Hematopoietic multipotent progenitor cell treated with erythropoietin and hydrocortisone succinate and interleukin-3 and kit ligand, for 15 days (in vitro differentiated cells): ENCODE measurements at regions not wholly inside any gene's neighbourhood (a gene's known extent, or its start where the extent isn't known, plus 50 kb on each side); places are given as distances from the start of the nearest gene placed in this dataset.
A peak's percentile ranks its signal among the peaks of the same experiment; 100 is the strongest.
"Not testable (repeated sequence)": the region's sequence is repeated elsewhere in the genome, so short reads cannot be mapped to it uniquely, and the experiment has no call there.

Experiments used
- DNase-seq: peaks from one replicate; pipeline ENCODE4 v3.0.0-alpha.2; 2015; ENCODE audit warnings: low spot score

DNA sequence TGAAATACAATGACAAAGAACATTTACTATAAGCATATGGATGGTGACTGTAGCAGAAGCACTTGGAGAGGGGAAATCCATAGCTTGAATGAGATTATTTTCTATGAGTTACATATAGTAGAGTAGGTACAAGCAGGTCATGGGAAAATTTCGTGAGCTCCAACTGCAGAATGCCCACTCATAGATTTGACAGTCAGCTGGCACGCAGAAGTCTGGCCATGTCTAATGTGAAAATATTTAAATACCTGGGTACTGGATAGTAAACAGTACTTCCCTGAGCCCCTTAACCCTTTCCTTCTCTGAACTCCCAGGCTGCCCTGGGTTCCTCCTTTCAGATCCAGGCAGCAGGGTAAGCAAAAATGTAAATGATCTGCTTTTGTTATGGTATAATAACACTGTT is 209.7 kb downstream of the OTUD1 start:
- no peak for DNase-seq

GRCh38 chr10:23656735-23657134 is 217.9 kb downstream of the OTUD1 start:
- DNase-seq, result no peak

DNA sequence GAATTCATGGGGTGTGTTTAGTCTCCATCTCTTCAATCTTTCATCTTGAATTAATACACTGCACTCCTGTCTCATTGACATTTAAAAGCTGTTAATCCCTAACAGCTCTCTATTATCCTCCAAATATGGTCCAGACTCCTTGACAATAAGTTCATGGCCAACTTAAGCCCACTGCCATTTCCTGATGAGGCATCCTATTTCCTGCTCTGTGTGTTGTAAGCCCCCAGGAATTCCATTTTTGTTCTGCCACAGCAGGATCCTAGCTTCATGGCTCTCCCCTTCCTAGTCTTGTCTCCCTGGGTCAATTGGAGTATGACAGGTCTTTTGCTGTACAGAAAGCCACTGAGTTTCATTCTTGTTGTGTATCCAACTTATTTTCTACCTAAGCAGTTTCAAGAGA is 218.8 kb downstream of the OTUD1 start:
- no peak for DNase-seq

DNA sequence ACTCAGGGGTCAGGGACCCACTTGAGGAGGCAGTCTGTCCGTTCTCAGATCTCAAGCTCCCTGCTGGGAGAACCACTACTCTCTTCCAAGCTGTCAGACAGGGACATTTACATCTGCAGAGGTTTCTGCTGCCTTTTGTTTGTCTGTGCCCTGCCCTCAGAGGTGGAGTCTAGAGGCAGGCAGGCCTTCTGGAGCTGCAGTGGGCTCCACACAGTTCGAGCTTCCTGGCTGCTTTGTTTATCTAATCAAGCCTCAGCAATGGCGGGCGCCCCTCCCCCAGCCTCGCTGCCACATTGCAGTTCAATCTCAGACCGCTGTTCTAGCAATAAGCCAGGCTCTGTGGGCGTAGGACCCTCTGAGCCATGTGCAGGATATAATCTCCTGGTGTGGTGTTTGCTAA is 233.0 kb downstream of the OTUD1 start:
- DNase-seq, result not testable (repeated sequence)

- DNase-seq, result no peak
Observed at GRCh38 chr10:23675585-23675984, 236.7 kb downstream of the OTUD1 start.

- DNase-seq, result no peak
Observed at GRCh38 chr10:23676296-23676695, 237.4 kb downstream of the OTUD1 start.

DNA sequence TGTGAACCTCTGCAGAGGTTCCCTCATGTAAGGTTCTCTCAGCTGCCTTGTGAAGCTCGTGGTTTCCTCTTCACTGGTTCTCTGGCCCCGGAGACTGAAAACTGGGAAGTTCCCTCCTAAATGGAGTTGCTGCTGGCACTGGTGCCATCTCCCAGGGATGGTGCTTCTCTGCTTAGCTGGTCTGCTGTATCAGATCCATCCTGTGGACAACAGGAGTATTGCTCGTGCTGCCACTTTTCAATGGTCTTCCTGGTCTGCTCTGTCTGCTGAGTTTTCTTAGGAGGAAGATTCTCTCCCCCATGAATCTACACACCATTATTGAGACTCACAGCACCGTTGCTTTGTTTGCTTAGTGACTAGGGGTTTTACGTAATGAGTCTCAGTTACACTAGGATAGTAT is 247.8 kb downstream of the OTUD1 start:
- DNase-seq, result no peak

- DNase-seq, result no peak
Observed at GRCh38 chr10:23692736-23693135, 253.9 kb downstream of the OTUD1 start.

GRCh38 chr10:23693501-23693901 is 254.6 kb downstream of the OTUD1 start:
- no peak for DNase-seq

- DNase-seq, result no peak
Observed at GRCh38 chr10:23693925-23694324, 255.1 kb downstream of the OTUD1 start.

- DNase-seq, result no peak
Observed at GRCh38 chr10:23694446-23694920, 255.6 kb downstream of the OTUD1 start.

DNA sequence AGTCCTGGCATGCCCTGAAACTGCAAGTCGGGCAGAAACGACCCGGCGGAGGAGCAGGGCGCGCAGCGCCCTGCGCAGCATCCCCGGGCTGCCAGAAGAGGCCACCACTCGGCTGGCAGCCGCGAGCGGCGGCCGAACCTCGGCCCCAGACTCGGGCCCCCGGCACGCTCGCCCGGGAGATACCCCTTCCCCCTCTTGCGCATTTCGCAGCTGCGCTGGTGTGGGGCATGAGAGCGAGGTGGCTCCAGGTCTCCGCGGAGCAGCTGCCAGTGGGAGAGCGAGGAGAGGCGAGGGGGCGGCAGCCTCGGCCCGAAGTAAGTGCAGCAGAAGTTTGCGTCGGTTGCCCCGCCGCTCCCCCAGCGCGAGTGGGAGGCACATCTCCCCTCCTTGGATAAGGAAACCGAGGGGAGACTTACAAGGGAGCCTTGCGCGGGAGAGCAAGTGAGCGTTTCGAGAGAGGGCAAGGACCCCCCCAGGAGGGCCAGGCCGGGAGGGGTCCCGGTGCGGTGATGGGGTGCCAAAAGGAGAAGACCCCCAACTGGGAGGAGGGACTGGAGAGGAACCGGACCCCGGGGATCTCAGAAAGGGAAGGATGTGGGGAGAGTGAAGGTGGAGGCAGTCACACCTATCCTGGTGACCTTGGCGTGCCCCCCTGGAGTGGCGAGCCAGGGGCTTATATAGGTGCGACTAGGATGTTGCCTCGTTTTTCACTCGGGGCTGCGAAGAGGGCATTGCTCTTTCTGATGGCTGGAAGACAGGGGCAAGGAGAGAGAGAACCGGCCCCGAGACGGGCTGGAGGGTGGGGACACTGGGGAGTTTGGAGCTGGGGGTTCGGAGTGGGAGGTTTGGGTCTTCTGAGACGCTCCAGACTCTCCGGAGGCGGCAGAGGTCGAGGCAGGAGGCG is 256.3 kb downstream of the OTUD1 start:
- DNase-seq, result no peak

- DNase-seq, result no peak
Observed at GRCh38 chr10:23695825-23696420, 257.0 kb downstream of the OTUD1 start.

GRCh38 chr10:23696476-23696875 is 257.6 kb downstream of the OTUD1 start:
- DNase-seq, result no peak

DNA sequence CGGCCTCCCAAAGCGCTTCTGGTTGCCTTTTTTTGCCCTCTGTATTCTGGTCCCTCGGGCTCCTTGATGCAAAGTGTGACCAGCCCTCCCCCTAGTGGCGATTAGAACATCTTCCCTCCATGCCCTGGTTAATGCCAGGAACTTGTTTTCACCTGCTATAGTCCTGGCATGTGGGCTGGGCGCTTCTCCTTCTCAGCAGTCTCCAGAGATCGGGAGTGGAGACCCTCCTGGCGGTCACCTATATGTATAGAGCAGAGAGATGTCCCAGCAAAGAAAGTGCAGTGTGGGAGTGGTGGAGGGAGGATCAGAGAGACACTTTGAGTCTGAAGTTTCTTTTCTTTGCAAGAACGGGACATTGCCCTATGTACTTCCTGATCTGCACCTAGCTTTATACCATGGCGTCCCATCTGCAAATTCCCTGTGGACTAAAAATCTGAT is 264.1 kb downstream of the OTUD1 start:
- DNase-seq, result peak; percentile 10

GRCh38 chr10:23715363-23715762 is 276.5 kb downstream of the OTUD1 start:
- DNase-seq, result no peak

GRCh38 chr10:23717913-23718312 is 279.0 kb downstream of the OTUD1 start:
- no peak for DNase-seq

GRCh38 chr10:23718946-23719345 is 280.1 kb downstream of the OTUD1 start:
- DNase-seq, result no peak

DNA sequence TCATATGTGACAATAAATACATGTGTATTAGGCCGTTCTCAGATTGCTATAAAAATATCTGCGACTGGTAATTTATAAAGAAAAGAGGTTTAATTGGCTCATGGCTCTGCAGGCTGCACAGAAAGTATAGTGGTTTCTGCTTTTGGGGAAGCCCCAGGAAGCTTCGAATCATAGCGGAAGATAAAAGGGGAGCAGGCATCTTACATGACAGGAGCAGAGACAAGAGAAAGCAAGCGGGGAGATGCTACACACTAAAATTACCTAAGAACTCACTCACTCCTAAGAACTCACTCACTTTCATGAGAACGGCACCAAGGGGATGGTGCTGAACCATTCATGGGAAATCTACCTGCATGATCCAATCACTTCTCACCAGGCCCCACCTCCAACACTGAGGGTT is 284.9 kb downstream of the OTUD1 start:
- DNase-seq, result no peak

DNA sequence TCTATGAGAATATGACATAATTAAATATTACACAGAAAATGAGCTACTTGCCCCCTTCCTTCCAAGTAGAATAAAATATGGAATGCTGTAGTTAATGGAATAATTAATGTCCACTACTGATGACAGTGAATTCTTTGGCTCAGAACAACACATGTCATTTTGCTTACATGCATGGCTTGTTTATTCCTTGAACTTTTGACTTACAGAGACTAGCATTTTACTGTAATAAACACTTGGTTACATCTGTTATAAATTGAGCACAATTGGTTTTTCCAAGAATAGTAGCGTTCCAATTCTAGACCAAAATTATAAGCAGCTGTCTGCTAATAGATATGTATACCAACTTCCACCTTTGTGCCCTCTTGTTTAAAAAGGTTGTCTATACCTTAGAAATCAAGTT is 286.7 kb downstream of the OTUD1 start:
- no peak for DNase-seq

DNA sequence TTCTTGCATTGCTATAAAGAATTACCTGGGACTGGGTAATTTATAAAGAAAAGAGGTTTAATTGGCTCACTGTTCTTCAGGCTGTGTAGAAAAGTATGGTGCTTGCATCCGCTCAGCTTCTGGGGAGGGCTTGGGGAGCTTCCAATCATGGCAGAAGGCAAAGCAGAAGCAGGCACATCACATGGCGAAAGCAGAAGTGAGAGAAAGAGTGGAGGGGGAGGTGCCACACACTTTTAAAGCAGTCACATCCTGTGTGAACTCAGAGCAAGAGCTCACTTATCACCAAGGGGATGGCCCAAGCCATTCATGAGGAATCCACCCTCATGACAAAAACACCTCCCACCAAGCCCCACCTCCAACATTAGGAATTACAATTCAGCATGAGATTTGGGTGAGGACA is 303.5 kb downstream of the OTUD1 start:
- DNase-seq, result no peak

DNA sequence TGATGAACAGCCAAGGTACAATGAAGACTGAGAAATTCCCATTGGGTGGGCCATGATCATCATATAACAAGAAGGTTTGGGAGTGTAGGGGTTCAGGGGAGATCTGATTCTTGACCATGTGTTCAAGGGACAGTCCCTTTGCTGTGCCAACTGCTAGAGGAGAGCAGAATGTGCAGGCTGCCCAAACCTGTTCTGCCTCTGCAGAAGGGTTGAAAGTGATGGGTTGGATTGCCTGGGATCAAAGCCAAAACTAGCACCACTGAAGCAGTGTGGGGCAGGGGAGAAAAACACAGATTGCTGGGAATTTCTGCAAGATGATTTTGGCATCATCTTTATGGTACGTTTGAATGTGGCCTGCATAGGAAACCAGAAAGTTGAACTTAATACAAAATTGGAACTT is 303.9 kb downstream of the OTUD1 start:
- no peak for DNase-seq

- no peak for DNase-seq
Observed at GRCh38 chr10:23754179-23754578, 315.3 kb downstream of the OTUD1 start.

DNA sequence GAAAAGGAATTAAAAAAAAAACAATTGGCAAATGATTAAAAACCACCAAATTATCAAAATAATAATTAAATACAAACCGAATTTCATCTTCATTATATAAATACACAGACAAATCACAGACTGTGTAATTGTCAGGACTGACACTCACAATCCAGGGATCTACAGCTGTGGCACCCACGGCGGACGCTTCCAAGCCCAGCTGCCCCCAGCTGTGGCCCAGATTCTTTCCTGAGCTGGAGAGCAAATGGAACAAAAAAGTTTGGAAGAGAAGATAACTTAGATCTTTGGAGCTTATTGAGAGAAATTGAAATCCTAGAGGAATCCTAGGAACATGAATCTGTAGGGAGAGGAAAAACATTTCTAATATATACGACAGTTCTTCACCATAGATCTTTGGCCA is 316.1 kb downstream of the OTUD1 start:
- DNase-seq, result no peak
